Mesothelial cell of epicardium (in vitro differentiated cells): ENCODE measurements at regions not wholly inside any gene's neighbourhood (a gene's known extent, or its start where the extent isn't known, plus 50 kb on each side); places are given as distances from the start of the nearest gene placed in this dataset.

ENCODE experiments used
- DNase-seq, 2 experiments: peaks; one replicate each; pipeline ENCODE4 v3.0.0; 2021; ENCODE audit warnings: low spot score in 2 of 2; ENCODE audit not compliant: unreplicated experiment in 2 of 2
- H3K27ac Mint-ChIP-seq: 2 replicates; pipeline ENCODE4 v1.8.0; 2021; ENCODE audit warnings: mixed read lengths
- H3K27me3 Mint-ChIP-seq: 2 replicates; pipeline ENCODE4 v1.8.0; 2021; ENCODE audit warnings: low read depth, mixed read lengths
- H3K36me3 Mint-ChIP-seq: 2 replicates; pipeline ENCODE4 v1.8.0; 2021; ENCODE audit warnings: mixed read lengths
- H3K4me1 Mint-ChIP-seq: 2 replicates; pipeline ENCODE4 v1.8.0; 2021; ENCODE audit warnings: mixed read lengths
- H3K4me3 Mint-ChIP-seq: 2 replicates; pipeline ENCODE4 v1.8.0; 2021; ENCODE audit warnings: mild to moderate bottlenecking, moderate library complexity, mixed read lengths
- H3K9me3 Mint-ChIP-seq: 2 replicates; pipeline ENCODE4 v1.8.0; 2021; ENCODE audit warnings: mixed read lengths
- CTCF ChIP-seq: fragments of 200-600 bp; sonication (generic); IDR thresholded peaks from one replicate; pipeline ENCODE4 v1.5.0; 2021; ENCODE audit warnings: antibody characterized with exemption; ENCODE audit not compliant: unreplicated experiment

GRCh38 chr5:33254579-33254978, 186.2 kb upstream of the TARS1 start:
- TF ChIP-seq CTCF, result no peak

GRCh38 chr5:33257807-33258429, 182.8 kb upstream of the TARS1 start:
- Mint-ChIP-seq H3K9me3 (peaks cover 3% of the 10 kb centered on the region), H3K4me3 (no peak overlapping the region), H3K27me3 (peaks cover 49% of the 10 kb centered on the region), H3K27ac (no peak overlapping the region), H3K4me1 (peaks cover 5% of the 10 kb centered on the region), H3K36me3 (no peaks in the 10 kb centered on the region)
- no peak for TF ChIP-seq CTCF
- no peak for DNase-seq

More at GRCh38 chr5:33254579-33254978, 186.2 kb upstream of the TARS1 start:
- Mint-ChIP-seq H3K4me1 (peaks cover 5% of the 10 kb centered on the region), H3K4me3 (no peak overlapping the region), H3K27me3 (peaks cover 61% of the 10 kb centered on the region), H3K27ac (no peak overlapping the region), H3K36me3 (no peaks in the 10 kb centered on the region), H3K9me3 (no peaks in the 10 kb centered on the region)
- no peak for DNase-seq

GRCh38 chr5:33258553-33258952, 182.2 kb upstream of the TARS1 start:
- H3K27ac Mint-ChIP-seq, result no peak overlapping the region
- peaks cover 6% of the 10 kb centered on the region for H3K9me3 Mint-ChIP-seq
- no peak for DNase-seq
- no peak for TF ChIP-seq CTCF
- H3K4me3 Mint-ChIP-seq, result no peak overlapping the region
- H3K36me3 Mint-ChIP-seq, result peaks cover 3% of the 10 kb centered on the region
- peaks cover 5% of the 10 kb centered on the region for H3K4me1 Mint-ChIP-seq
- H3K27me3 Mint-ChIP-seq, result peaks cover 44% of the 10 kb centered on the region

- peaks cover 8% of the 10 kb centered on the region for H3K36me3 Mint-ChIP-seq
- no peak for DNase-seq
- TF ChIP-seq CTCF, result no peak
- H3K27me3 Mint-ChIP-seq, result peaks cover 37% of the 10 kb centered on the region
- H3K4me3 Mint-ChIP-seq, result no peak overlapping the region
- no peak overlapping the region for H3K27ac Mint-ChIP-seq
- H3K4me1 Mint-ChIP-seq, result peaks cover 5% of the 10 kb centered on the region
- H3K9me3 Mint-ChIP-seq, result peaks cover 22% of the 10 kb centered on the region
Measured at GRCh38 chr5:33260098-33260497, 180.7 kb upstream of the TARS1 start.

GRCh38 chr5:33261305-33261704, 179.5 kb upstream of the TARS1 start:
- H3K4me1 Mint-ChIP-seq, result peaks cover 5% of the 10 kb centered on the region
- DNase-seq, result no peak
- H3K36me3 Mint-ChIP-seq, result peaks cover 8% of the 10 kb centered on the region
- peaks cover 27% of the 10 kb centered on the region for H3K27me3 Mint-ChIP-seq
- H3K4me3 Mint-ChIP-seq, result no peak overlapping the region
- H3K9me3 Mint-ChIP-seq, result peaks cover 22% of the 10 kb centered on the region
- no peak overlapping the region for H3K27ac Mint-ChIP-seq
- no peak for TF ChIP-seq CTCF

GRCh38 chr5:33261747-33262146, 179.0 kb upstream of the TARS1 start:
- Mint-ChIP-seq H3K9me3 (peaks cover 22% of the 10 kb centered on the region), H3K27ac (no peak overlapping the region), H3K27me3 (peaks cover 22% of the 10 kb centered on the region), H3K4me1 (peaks cover 5% of the 10 kb centered on the region), H3K36me3 (peaks cover 8% of the 10 kb centered on the region), H3K4me3 (no peak overlapping the region)
- TF ChIP-seq CTCF, result no peak
- no peak for DNase-seq
